HCT116 (cell line): ENCODE measurements at regions not wholly inside any gene's neighbourhood (a gene's known extent, or its start where the extent isn't known, plus 50 kb on each side); places are given as distances from the start of the nearest gene placed in this dataset.

Source experiments
- ATAC-seq: fragments of 200-7000 bp; cut with Tn5 transposase; 2 replicates; pipeline ENCODE4 v1.9.1; 2020; ENCODE audit warnings: mild to moderate bottlenecking, moderate library complexity
- BruUV-seq: library from RNA; stranded (reverse); fragments of 400-500 nt; replicated peaks from 2 replicates; lab custom pipeline; 2021; lab: Mats Ljungman, UMichigan
- CTCF ChIA-PET: fragments of 300-600 bp; sonication (Branson Sonifier 250); formaldehyde crosslinking; loops from one replicate; lab custom pipeline; 2021; ENCODE audit warnings: antibody characterized with exemption; lab: Charles Lee
- POLR2A ChIA-PET: fragments of 300-600, 350-600 bp; sonication (Branson Sonifier 250); formaldehyde crosslinking; loops from one replicate; lab custom pipeline; 2021; ENCODE audit warnings: antibody characterized with exemption; lab: Charles Lee
- RAD21 ChIA-PET, 2 experiments: fragments of 300-600 bp; sonication (Branson Sonifier 250); formaldehyde crosslinking; loops; one replicate each; lab custom pipeline; 2023; ENCODE audit warnings: low total read pairs in 2 of 2; ENCODE audit not compliant: uncharacterized antibody in 2 of 2, unreplicated experiment in 2 of 2, low non-redundant PET in 1 of 2; lab: Charles Lee
- DNase-seq: peaks from one replicate; pipeline ENCODE4 v3.0.0-alpha.2; 2010; ENCODE audit warnings: low read depth, low spot score
- H2AFZ ChIP-seq: fragments of 200-600 bp; shearing (Covaris generic), sonication (generic); 2 replicates; pipeline ENCODE4 v1.6.1; 2017; ENCODE audit warnings: low read depth, mixed run types, mixed read lengths, antibody characterized with exemption, low read length; ENCODE audit not compliant: poor library complexity, severe bottlenecking
- H3K27ac ChIP-seq: 2 replicates; pipeline ENCODE4 v1.5.1; 2012; ENCODE audit warnings: low read depth, low read length
- H3K27me3 ChIP-seq: fragments of 200-600 bp; sonication (generic); 2 replicates; pipeline ENCODE4 v1.6.1; 2016; ENCODE audit warnings: mixed run types, low read length, mixed read lengths; ENCODE audit not compliant: insufficient read depth
- H3K36me3 ChIP-seq, 2 experiments: fragments of 200-500 bp in 1 of 2; fragments of 200-600 bp in 1 of 2; sonication (Bioruptor generic) in 1 of 2; sonication (generic) in 1 of 2; 2 replicates each; pipeline versions ENCODE4 v1.5.1 to v1.6.1; 2014 to 2016; ENCODE audit warnings: low read length in 2 of 2, inconsistent platforms in 1 of 2, mixed read lengths in 1 of 2, mixed run types in 1 of 2; ENCODE audit not compliant: insufficient read depth in 2 of 2, control insufficient read depth in 1 of 2
- H3K4me1 ChIP-seq, 2 experiments: fragments of 200-600 bp in 1 of 2; sonication (generic) in 1 of 2; 2 replicates each; pipeline versions ENCODE4 v1.5.1 to v1.6.1; 2012 to 2017; ENCODE audit warnings: low read length in 2 of 2, inconsistent platforms in 1 of 2, mild to moderate bottlenecking in 1 of 2, mixed read lengths in 1 of 2, mixed run types in 1 of 2, moderate library complexity in 1 of 2; ENCODE audit not compliant: insufficient read depth in 2 of 2, control insufficient read depth in 1 of 2
- H3K4me2 ChIP-seq: fragments of 200-600 bp; sonication (generic); 2 replicates; pipeline ENCODE4 v1.6.1; 2017; ENCODE audit warnings: mixed run types, low read length, mixed read lengths
- H3K4me3 ChIP-seq, 2 experiments: fragments of 200-600 bp in 1 of 2; sonication (generic) in 1 of 2; replicated peaks in 1 of 2; 2 replicates each; pipeline ENCODE4 v1.5.1; 2011 to 2016; ENCODE audit warnings: low read length in 2 of 2, control low read depth in 1 of 2, low read depth in 1 of 2, mild to moderate bottlenecking in 1 of 2, mixed read lengths in 1 of 2, mixed run types in 1 of 2
- H3K79me2 ChIP-seq: fragments of 200-600 bp; sonication (generic); 2 replicates; pipeline ENCODE4 v1.6.1; 2017; ENCODE audit warnings: mild to moderate bottlenecking, mixed run types, low read length, moderate library complexity, mixed read lengths; ENCODE audit not compliant: insufficient read depth
- H3K9ac ChIP-seq: fragments of 200-600 bp; sonication (generic); 2 replicates; pipeline ENCODE4 v1.6.1; 2016; ENCODE audit warnings: low read length, mixed read lengths
- H3K9me2 ChIP-seq: fragments of 200-600 bp; sonication (generic), shearing (Covaris generic); 2 replicates; pipeline ENCODE4 v1.6.1; 2017; ENCODE audit warnings: mixed run types, mild to moderate bottlenecking, moderate library complexity; ENCODE audit not compliant: insufficient read depth
- H3K9me3 ChIP-seq, 2 experiments: fragments of 200-500 bp in 1 of 2; fragments of 200-600 bp in 1 of 2; sonication (Bioruptor generic) in 1 of 2; sonication (generic) in 1 of 2; 2 replicates each; pipeline ENCODE4 v1.6.1; 2014 to 2017; ENCODE audit warnings: low read length in 2 of 2, mixed read lengths in 2 of 2, inconsistent platforms in 1 of 2, low read depth in 1 of 2, mild to moderate bottlenecking in 1 of 2, mixed run types in 1 of 2, moderate library complexity in 1 of 2; ENCODE audit not compliant: control insufficient read depth in 1 of 2, insufficient read depth in 1 of 2
- H4K20me1 ChIP-seq: fragments of 200-600 bp; sonication (generic), shearing (Covaris generic); 2 replicates; pipeline ENCODE4 v1.6.1; 2017; ENCODE audit warnings: mixed run types, mild to moderate bottlenecking, moderate library complexity; ENCODE audit not compliant: insufficient read depth
- ATF3 ChIP-seq: IDR thresholded peaks from 2 replicates; pipeline ENCODE4 v1.6.1; 2012
- CEBPB ChIP-seq: IDR thresholded peaks from 2 replicates; pipeline ENCODE4 v1.6.1; 2012; ENCODE audit warnings: low read depth
- ELF1 ChIP-seq: IDR thresholded peaks from 2 replicates; pipeline ENCODE4 v1.6.1; 2012; ENCODE audit warnings: low read depth, borderline replicate concordance
- EZH2 ChIP-seq: fragments of 200-600 bp; sonication (generic); IDR thresholded peaks from 2 replicates; pipeline ENCODE4 v1.6.1; 2017; ENCODE audit warnings: antibody characterized with exemption, mixed run types
- FOSL1 ChIP-seq: IDR thresholded peaks from 2 replicates; pipeline ENCODE4 v1.6.1; 2012; ENCODE audit warnings: low read depth
- JUND ChIP-seq: IDR thresholded peaks from 2 replicates; pipeline ENCODE4 v1.6.1; 2012
- MAX ChIP-seq: IDR thresholded peaks from 2 replicates; pipeline ENCODE4 v1.6.1; 2012
- POLR2AphosphoS5 ChIP-seq: IDR thresholded peaks from 2 replicates; pipeline ENCODE4 v1.6.1; 2011; ENCODE audit warnings: mild to moderate bottlenecking, low read depth, low read length, moderate library complexity
- RAD21 ChIP-seq: IDR thresholded peaks from 2 replicates; pipeline ENCODE4 v1.6.1; 2012; ENCODE audit warnings: low read depth, mild to moderate bottlenecking
- SP1 ChIP-seq: IDR thresholded peaks from 2 replicates; pipeline ENCODE4 v1.6.1; 2012; ENCODE audit warnings: low read depth
- SRF ChIP-seq: IDR thresholded peaks from 2 replicates; pipeline ENCODE4 v1.6.1; 2012; ENCODE audit warnings: low read depth
- TCF7L2 ChIP-seq: IDR thresholded peaks from 2 replicates; pipeline ENCODE4 v1.7.0; 2011; ENCODE audit warnings: borderline replicate concordance, inconsistent platforms; ENCODE audit not compliant: insufficient read depth, insufficient read length; ENCODE audit errors: extremely low read depth
- YY1 ChIP-seq: IDR thresholded peaks from 2 replicates; pipeline ENCODE4 v1.6.1; 2011; ENCODE audit warnings: low read length, low read depth, moderate library complexity, mild to moderate bottlenecking; ENCODE audit not compliant: insufficient replicate concordance; ENCODE audit errors: extremely low read depth
- ZBTB33 ChIP-seq: IDR thresholded peaks from 2 replicates; pipeline ENCODE4 v1.6.1; 2011; ENCODE audit warnings: mild to moderate bottlenecking, low read length, moderate library complexity; ENCODE audit not compliant: insufficient replicate concordance; ENCODE audit errors: extremely low read depth
- ZFX ChIP-seq: fragments of 450-650 bp; IDR thresholded peaks from 2 replicates; pipeline ENCODE4 v1.6.1; 2017
- ZNF274 ChIP-seq: fragments of 200-500 bp; sonication (Bioruptor generic); IDR thresholded peaks from 2 replicates; pipeline ENCODE4 v1.6.1; 2014; ENCODE audit warnings: mild to moderate bottlenecking, low read depth, low read length, inconsistent platforms
- intact Hi-C: fragments of 100-400 bp; cut with micrococcal nuclease; formaldehyde crosslinking; loops from 2 replicates; pipeline ENCODE4 v1.10.0; 2022

- no TSS peak for BruUV-seq
- Histone ChIP-seq H3K4me3 (no peak overlapping the region), H3K9me2 (no peaks in the 10 kb centered on the region), H3K4me1 (peaks cover 0 to 10% of the 10 kb centered on the region in 2 experiments; a peak in 2 of 4 replicates), H2AFZ (no peak overlapping the region), H4K20me1 (no peaks in the 10 kb centered on the region), H3K9me3 (no peaks in the 10 kb centered on the region), H3K79me2 (no peaks in the 10 kb centered on the region), H3K9ac (no peak overlapping the region), H3K27ac (no peak overlapping the region), H3K4me2 (no peak overlapping the region), H3K27me3 (no peaks in the 10 kb centered on the region), H3K36me3 (no peaks in the 10 kb centered on the region)
- intact Hi-C loops: no loop called here
- POLR2A ChIA-PET: no interaction called here
- RAD21 ChIA-PET: no interaction called here
- CTCF ChIA-PET: no interaction called here
- no peak for DNase-seq
- no peak for TF ChIP-seq ZNF274
- no peak for TF ChIP-seq FOSL1
- TF ChIP-seq CEBPB: no peak
- no peak for TF ChIP-seq RAD21
- TF ChIP-seq SP1: no peak
- TF ChIP-seq POLR2AphosphoS5: no peak
- no peak for TF ChIP-seq JUND
- TF ChIP-seq TCF7L2: no peak
- TF ChIP-seq MAX: no peak
- no peak for TF ChIP-seq ZFX
- TF ChIP-seq ELF1: no peak
- no peak for TF ChIP-seq ATF3
- TF ChIP-seq YY1: no peak
- TF ChIP-seq SRF: no peak
- TF ChIP-seq EZH2: no peak
- TF ChIP-seq ZBTB33: no peak
- ATAC-seq: no peak
Observed at GRCh38 chr4:17189401-17189720, 290.9 kb upstream of the LDB2 start.
